ENCODE measurements at regions not wholly inside any gene's neighbourhood (a gene's known extent, or its start where the extent isn't known, plus 50 kb on each side); places are given as distances from the start of the nearest gene placed in this dataset.

DNA sequence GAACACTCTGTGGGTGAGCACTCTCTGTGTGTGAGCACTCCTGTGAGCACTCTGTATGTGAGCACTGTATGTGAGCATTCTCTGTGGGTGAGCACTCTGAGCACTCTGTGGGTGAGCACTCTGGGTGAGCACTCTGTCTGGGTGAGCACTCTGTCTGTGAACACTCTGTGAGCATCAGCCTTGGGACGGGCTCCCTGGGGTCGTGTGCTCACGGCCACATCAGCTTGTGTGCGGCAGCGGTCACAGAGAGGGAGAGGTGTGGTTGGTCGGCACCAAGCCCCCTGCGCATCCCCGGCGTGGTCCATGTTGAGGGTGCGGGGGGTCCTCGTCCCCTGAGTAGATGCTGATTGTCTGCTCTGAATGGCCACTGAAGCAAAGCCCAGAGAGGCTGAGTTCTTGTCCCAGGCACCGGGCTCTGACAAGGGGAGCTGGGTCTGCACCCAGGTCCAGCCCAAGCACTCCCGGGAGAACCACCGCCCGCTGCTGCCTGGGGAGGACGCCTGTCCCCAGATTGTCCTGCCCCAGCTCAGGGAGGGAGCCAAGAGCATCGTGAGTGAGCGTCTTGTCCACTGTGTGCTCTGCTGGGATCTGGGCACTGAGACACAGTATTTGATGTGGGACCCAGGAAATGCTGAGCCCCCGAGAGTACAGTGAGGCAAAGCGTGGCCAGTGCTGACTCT, 143.7 kb downstream of the DNAJB6 start:
- Histone ChIP-seq H3K4me2 (ENCODE audit: low read depth, low read length, poor library complexity, severe bottlenecking) (no peak overlapping the region), H3K79me2 (ENCODE audit: insufficient read depth, low read length) (no peaks in the 10 kb centered on the region), H3K4me3 (ENCODE audit: insufficient read depth, low read length, poor library complexity, severe bottlenecking) (no peak overlapping the region), H3K9me3 (ENCODE audit: insufficient read depth, low read length) (no peaks in the 10 kb centered on the region), H2AFZ (ENCODE audit: low read depth, low read length, severe bottlenecking) (no peak overlapping the region), H3K9me2 (replicated peaks; ENCODE audit: insufficient read depth, low read length) (no peaks in the 10 kb centered on the region), H3K27me3 (ENCODE audit: low read length) (no peaks in the 10 kb centered on the region), H3K9ac (ENCODE audit: low read length) (no peak overlapping the region), H3F3A (ENCODE audit: insufficient read depth) (no peaks in the 10 kb centered on the region), H4K20me1 (ENCODE audit: low read depth, low read length) (no peaks in the 10 kb centered on the region), H3K27ac (ENCODE audit: low read depth, low read length) (no peak overlapping the region), H3K36me3 (ENCODE audit: low read length) (no peaks in the 10 kb centered on the region)
- TF ChIP-seq CTCF (IDR thresholded peaks at IDR 0.05; ENCODE audit: insufficient read depth, low read length, poor library complexity, severe bottlenecking), result no peak
- no peak for TF ChIP-seq EZH2phosphoT487 (conservative IDR thresholded peaks at IDR 0.05; ENCODE audit: low read length)

GRCh38 chr7:157481389-157481788, 144.6 kb downstream of the DNAJB6 start:
- Histone ChIP-seq H3K27me3 (ENCODE audit: low read length) (no peaks in the 10 kb centered on the region), H2AFZ (ENCODE audit: low read depth, low read length, severe bottlenecking) (no peak overlapping the region), H3K4me3 (ENCODE audit: insufficient read depth, low read length, poor library complexity, severe bottlenecking) (no peak overlapping the region), H3K79me2 (ENCODE audit: insufficient read depth, low read length) (no peaks in the 10 kb centered on the region), H3K4me2 (ENCODE audit: low read depth, low read length, poor library complexity, severe bottlenecking) (no peak overlapping the region), H3K27ac (ENCODE audit: low read depth, low read length) (no peak overlapping the region), H3K9me2 (replicated peaks; ENCODE audit: insufficient read depth, low read length) (no peaks in the 10 kb centered on the region), H3K9ac (ENCODE audit: low read length) (no peak overlapping the region), H4K20me1 (ENCODE audit: low read depth, low read length) (no peaks in the 10 kb centered on the region), H3F3A (ENCODE audit: insufficient read depth) (no peaks in the 10 kb centered on the region), H3K36me3 (ENCODE audit: low read length) (no peaks in the 10 kb centered on the region), H3K9me3 (ENCODE audit: insufficient read depth, low read length) (no peaks in the 10 kb centered on the region)
- no peak for TF ChIP-seq EZH2phosphoT487 (conservative IDR thresholded peaks at IDR 0.05; ENCODE audit: low read length)
- no peak for TF ChIP-seq CTCF (IDR thresholded peaks at IDR 0.05; ENCODE audit: insufficient read depth, low read length, poor library complexity, severe bottlenecking)

- H3K9me2 ChIP-seq (replicated peaks; ENCODE audit: insufficient read depth, low read length), result no peaks in the 10 kb centered on the region
- H3K4me3 ChIP-seq (ENCODE audit: insufficient read depth, low read length, poor library complexity, severe bottlenecking), result no peak overlapping the region
- TF ChIP-seq EZH2phosphoT487 (conservative IDR thresholded peaks at IDR 0.05; ENCODE audit: low read length), result no peak
- no peak overlapping the region for H3K27ac ChIP-seq (ENCODE audit: low read depth, low read length)
- H2AFZ ChIP-seq (ENCODE audit: low read depth, low read length, severe bottlenecking), result no peak overlapping the region
- no peak overlapping the region for H3K4me2 ChIP-seq (ENCODE audit: low read depth, low read length, poor library complexity, severe bottlenecking)
- no peaks in the 10 kb centered on the region for H3K27me3 ChIP-seq (ENCODE audit: low read length)
- H3F3A ChIP-seq (ENCODE audit: insufficient read depth), result no peaks in the 10 kb centered on the region
- no peaks in the 10 kb centered on the region for H4K20me1 ChIP-seq (ENCODE audit: low read depth, low read length)
- H3K36me3 ChIP-seq (ENCODE audit: low read length), result no peaks in the 10 kb centered on the region
- H3K79me2 ChIP-seq (ENCODE audit: insufficient read depth, low read length), result no peaks in the 10 kb centered on the region
- H3K9me3 ChIP-seq (ENCODE audit: insufficient read depth, low read length), result no peaks in the 10 kb centered on the region
- H3K9ac ChIP-seq (ENCODE audit: low read length), result no peak overlapping the region
Measured at GRCh38 chr7:157482025-157482424, 145.2 kb downstream of the DNAJB6 start.

GRCh38 chr7:157482517-157483087, 145.8 kb downstream of the DNAJB6 start:
- H3K9ac ChIP-seq (ENCODE audit: low read length), result no peak overlapping the region
- no peaks in the 10 kb centered on the region for H3K9me3 ChIP-seq (ENCODE audit: insufficient read depth, low read length)
- H3K9me2 ChIP-seq (replicated peaks; ENCODE audit: insufficient read depth, low read length), result no peaks in the 10 kb centered on the region
- H3F3A ChIP-seq (ENCODE audit: insufficient read depth), result no peaks in the 10 kb centered on the region
- no peaks in the 10 kb centered on the region for H4K20me1 ChIP-seq (ENCODE audit: low read depth, low read length)
- no peak overlapping the region for H2AFZ ChIP-seq (ENCODE audit: low read depth, low read length, severe bottlenecking)
- H3K36me3 ChIP-seq (ENCODE audit: low read length), result no peaks in the 10 kb centered on the region
- no peak overlapping the region for H3K4me2 ChIP-seq (ENCODE audit: low read depth, low read length, poor library complexity, severe bottlenecking)
- no peaks in the 10 kb centered on the region for H3K79me2 ChIP-seq (ENCODE audit: insufficient read depth, low read length)
- no peak overlapping the region for H3K27ac ChIP-seq (ENCODE audit: low read depth, low read length)
- no peak overlapping the region for H3K4me3 ChIP-seq (ENCODE audit: insufficient read depth, low read length, poor library complexity, severe bottlenecking)
- TF ChIP-seq CTCF (IDR thresholded peaks at IDR 0.05; ENCODE audit: insufficient read depth, low read length, poor library complexity, severe bottlenecking), result no peak
- TF ChIP-seq EZH2phosphoT487 (conservative IDR thresholded peaks at IDR 0.05; ENCODE audit: low read length), result no peak
- no peaks in the 10 kb centered on the region for H3K27me3 ChIP-seq (ENCODE audit: low read length)

Measured in SU-DHL-6 (cell line).